H1 (cell line): ENCODE measurements at regions not wholly inside any gene's neighbourhood (a gene's known extent, or its start where the extent isn't known, plus 50 kb on each side); places are given as distances from the start of the nearest gene placed in this dataset.

Experiments used
- CTCF ChIA-PET: fragments of 300-600 bp; sonication (Branson Sonifier 250); formaldehyde crosslinking; loops from one replicate; lab custom pipeline; 2021; ENCODE audit not compliant: partially characterized antibody; lab: Charles Lee
- POLR2A ChIA-PET: fragments of 300-600 bp; sonication (Branson Sonifier 250); formaldehyde crosslinking; loops from one replicate; lab custom pipeline; 2021; ENCODE audit warnings: inconsistent platforms; ENCODE audit not compliant: partially characterized antibody; lab: Charles Lee
- DNase-seq, 2 experiments: peaks; one replicate each; pipeline versions ENCODE4 v3.0.0 to v3.0.0-alpha.2; 2010 to 2022; ENCODE audit warnings: low spot score in 2 of 2, low read depth in 1 of 2, mixed read lengths in 1 of 2
- FAIRE-seq: peaks from 2 replicates; lab custom pipeline; 2011; peaks lifted over from hg19 to GRCh38; lab: Jason Lieb, UNC
- H2AFZ ChIP-seq: 2 replicates; pipeline ENCODE4 v1.8.1; 2012; ENCODE audit warnings: low read length, inconsistent platforms
- H2AK5ac ChIP-seq: 2 replicates; pipeline ENCODE4 v1.6.1; 2013; ENCODE audit warnings: low read depth, low read length
- H2BK120ac ChIP-seq: replicated peaks from 2 replicates; pipeline ENCODE3; 2013; ENCODE audit warnings: low read depth, low read length, inconsistent platforms
- H2BK12ac ChIP-seq: 2 replicates; pipeline ENCODE4 v1.6.1; 2013; ENCODE audit warnings: low read depth, low read length
- H2BK15ac ChIP-seq: 2 replicates; pipeline ENCODE4 v1.6.1; 2013; ENCODE audit warnings: low read length
- H2BK20ac ChIP-seq: 2 replicates; pipeline ENCODE4 v1.6.1; 2013; ENCODE audit warnings: low read length
- H2BK5ac ChIP-seq: 2 replicates; pipeline ENCODE4 v1.6.1; 2013; ENCODE audit warnings: low read depth, low read length
- H3K14ac ChIP-seq: 2 replicates; pipeline ENCODE4 v1.6.1; 2013; ENCODE audit warnings: inconsistent platforms; ENCODE audit not compliant: insufficient read length
- H3K18ac ChIP-seq: 2 replicates; pipeline ENCODE4 v1.6.1; 2013; ENCODE audit warnings: low read length; ENCODE audit errors: extremely low read depth
- H3K23ac ChIP-seq: 2 replicates; pipeline ENCODE4 v1.6.1; 2013; ENCODE audit warnings: inconsistent platforms; ENCODE audit not compliant: insufficient read length
- H3K23me2 ChIP-seq: 2 replicates; pipeline ENCODE4 v1.6.1; 2013; ENCODE audit warnings: low read depth, low read length
- H3K27ac ChIP-seq: 2 replicates; pipeline ENCODE4 v1.6.1; 2011; ENCODE audit warnings: low read depth, low read length, inconsistent platforms
- H3K27me3 ChIP-seq, 4 experiments: replicated peaks in 1 of 4; 1 replicate in 1 of 4; 2 replicates in 3 of 4; pipeline versions ENCODE4 v1.6.1 to v1.8.1; 2011 to 2013; ENCODE audit warnings: low read length in 3 of 4, mild to moderate bottlenecking in 3 of 4, inconsistent platforms in 2 of 4, mixed read lengths in 2 of 4, moderate library complexity in 1 of 4; ENCODE audit not compliant: control insufficient read depth in 3 of 4, insufficient read depth in 3 of 4; ENCODE audit errors: extremely low read depth in 1 of 4
- H3K36me3 ChIP-seq, 4 experiments: 2 replicates each; pipeline versions ENCODE4 v1.6.1 to v1.8.1; 2011 to 2013; ENCODE audit warnings: mild to moderate bottlenecking in 4 of 4, low read length in 3 of 4, moderate library complexity in 2 of 4, control low read depth in 1 of 4, inconsistent platforms in 1 of 4; ENCODE audit not compliant: insufficient read depth in 4 of 4, control insufficient read depth in 2 of 4
- H3K4ac ChIP-seq: replicated peaks from 2 replicates; pipeline ENCODE3; 2013; ENCODE audit warnings: low read length, low read depth, mixed read lengths, inconsistent platforms; ENCODE audit not compliant: insufficient read length
- H3K4me1 ChIP-seq, 4 experiments: replicated peaks in 1 of 4; 1 replicate in 1 of 4; 2 replicates in 3 of 4; pipeline versions ENCODE4 v1.6.1 to v1.8.1; 2011 to 2013; ENCODE audit warnings: low read length in 3 of 4, inconsistent platforms in 2 of 4, mixed read lengths in 1 of 4; ENCODE audit not compliant: insufficient read depth in 4 of 4, control insufficient read depth in 3 of 4
- H3K4me2 ChIP-seq, 2 experiments: 2 replicates each; pipeline versions ENCODE4 v1.6.1 to v1.8.1; 2011 to 2013; ENCODE audit warnings: low read depth in 2 of 2, low read length in 2 of 2, control low read depth in 1 of 2, inconsistent platforms in 1 of 2, mild to moderate bottlenecking in 1 of 2; ENCODE audit not compliant: insufficient read depth in 1 of 2
- H3K4me3 ChIP-seq, 4 experiments: fragments of 200-600, 300-600 bp in 1 of 4; sonication (generic), shearing (Covaris generic), sonication (Bioruptor Twin) in 1 of 4; 2 replicates each; pipeline versions ENCODE4 v1.5.1 to v1.8.1; 2011 to 2016; ENCODE audit warnings: low read length in 4 of 4, low read depth in 3 of 4, control low read depth in 2 of 4, inconsistent platforms in 2 of 4, mild to moderate bottlenecking in 2 of 4, mixed read lengths in 1 of 4, moderate library complexity in 1 of 4; ENCODE audit not compliant: insufficient read depth in 2 of 4; ENCODE audit errors: extremely low read depth in 1 of 4
- H3K56ac ChIP-seq: replicated peaks from 2 replicates; pipeline ENCODE3; 2013; ENCODE audit warnings: low read depth, mild to moderate bottlenecking, mixed read lengths, low read length, inconsistent platforms; ENCODE audit not compliant: insufficient read length
- H3K79me1 ChIP-seq: 2 replicates; pipeline ENCODE4 v1.6.1; 2013; ENCODE audit warnings: low read depth, low read length, control low read depth
- H3K79me2 ChIP-seq, 2 experiments: 2 replicates each; pipeline versions ENCODE4 v1.6.1 to v1.8.1; 2012 to 2013; ENCODE audit warnings: low read length in 2 of 2, mild to moderate bottlenecking in 2 of 2, inconsistent platforms in 1 of 2; ENCODE audit not compliant: insufficient read depth in 2 of 2, control insufficient read depth in 1 of 2
- H3K9ac ChIP-seq, 4 experiments: replicated peaks in 1 of 4; 1 replicate in 1 of 4; 2 replicates in 3 of 4; pipeline versions ENCODE4 v1.6.1 to v1.8.1; 2011 to 2013; ENCODE audit warnings: low read depth in 3 of 4, low read length in 3 of 4, control low read depth in 2 of 4, mild to moderate bottlenecking in 2 of 4, moderate library complexity in 2 of 4, inconsistent platforms in 1 of 4; ENCODE audit errors: extremely low read depth in 1 of 4
- H3K9me3 ChIP-seq, 2 experiments: 2 replicates each; pipeline versions ENCODE4 v1.6.1 to v1.8.1; 2012 to 2013; ENCODE audit warnings: mild to moderate bottlenecking in 2 of 2, moderate library complexity in 2 of 2, control low read depth in 1 of 2, inconsistent platforms in 1 of 2, low read depth in 1 of 2, low read length in 1 of 2, mixed read lengths in 1 of 2; ENCODE audit not compliant: insufficient read depth in 2 of 2
- H4K20me1 ChIP-seq, 2 experiments: replicated peaks in 1 of 2; 2 replicates each; pipeline versions ENCODE3 to v1.8.1; 2011 to 2013; ENCODE audit warnings: inconsistent platforms in 2 of 2, low read length in 2 of 2, mild to moderate bottlenecking in 1 of 2; ENCODE audit not compliant: insufficient read depth in 2 of 2, control insufficient read depth in 1 of 2
- H4K5ac ChIP-seq: 2 replicates; pipeline ENCODE4 v1.6.1; 2013; ENCODE audit warnings: low read length, low read depth, mixed read lengths, inconsistent platforms; ENCODE audit not compliant: insufficient read length
- H4K8ac ChIP-seq: 2 replicates; pipeline ENCODE4 v1.8.0; 2013; ENCODE audit warnings: mild to moderate bottlenecking, moderate library complexity, low read length, inconsistent platforms; ENCODE audit not compliant: insufficient read depth; ENCODE audit errors: extremely low read depth
- H4K91ac ChIP-seq: replicated peaks from 2 replicates; pipeline ENCODE3; 2013; ENCODE audit warnings: low read length, mixed read lengths, inconsistent platforms; ENCODE audit not compliant: insufficient read length
- CTBP2 ChIP-seq: IDR thresholded peaks from 2 replicates; pipeline ENCODE4 v1.7.0; 2011; ENCODE audit warnings: borderline replicate concordance, mild to moderate bottlenecking, moderate library complexity, mixed read lengths, low read length; ENCODE audit not compliant: insufficient read depth, insufficient read length
- ZNF274 ChIP-seq: IDR thresholded peaks from 2 replicates; pipeline ENCODE4 v1.7.0; 2012; ENCODE audit warnings: low read length, borderline replicate concordance; ENCODE audit errors: extremely low read depth
- WGBS, 2 experiments: shearing (Covaris generic) in 1 of 2; methylation state at CpG; one replicate each; pipeline versions ENCODE4 v1.1.6 to v1.1.7; 2013 to 2015; ENCODE audit warnings: low lambda C conversion rate in 2 of 2, mixed read lengths in 2 of 2, inconsistent platforms in 1 of 2, low coverage in 1 of 2, missing lambda C conversion rate in 1 of 2; ENCODE audit not compliant: insufficient replicate concordance in 2 of 2, insufficient coverage in 1 of 2, insufficient read length in 1 of 2; ENCODE audit errors: extremely low coverage in 1 of 2, missing lambda C conversion rate in 1 of 2; 5-methylcytosine and 5-hydroxymethylcytosine counted together

- no peak for TF ChIP-seq ZNF274
- no peak for TF ChIP-seq CTBP2
- no peak overlapping the region for H3K18ac ChIP-seq
- no peak overlapping the region for H3K4me2 ChIP-seq
- no peaks in the 10 kb centered on the region for H3K27me3 ChIP-seq
- H2BK120ac ChIP-seq, result no peak overlapping the region
- FAIRE-seq, result no peak
- H4K91ac ChIP-seq, result no peak overlapping the region
- H3K4ac ChIP-seq, result no peak overlapping the region
- no peak overlapping the region for H3K56ac ChIP-seq
- no peak overlapping the region for H3K23ac ChIP-seq
- no peak overlapping the region for H3K14ac ChIP-seq
- no peaks in the 10 kb centered on the region for H3K79me2 ChIP-seq
- no peak overlapping the region for H2BK12ac ChIP-seq
- CTCF ChIA-PET, result interaction anchor here (0.6 to 1.5 kb wide), 5 partner anchors 9 to 783 kb away, joined by 3 read pairs; no protein-coding TSS in a partner anchor
- H2BK20ac ChIP-seq, result no peak overlapping the region
- no peak overlapping the region for H2BK15ac ChIP-seq
- H2BK5ac ChIP-seq, result no peak overlapping the region
- POLR2A ChIA-PET, result no interaction called here
- H3K9me3 ChIP-seq, result no peaks in the 10 kb centered on the region
- H3K27ac ChIP-seq, result no peak overlapping the region
- H3K36me3 ChIP-seq, result no peaks in the 10 kb centered on the region
- H3K79me1 ChIP-seq, result no peaks in the 10 kb centered on the region
- no peak overlapping the region for H3K9ac ChIP-seq
- no peak overlapping the region for H2AK5ac ChIP-seq
- no peak overlapping the region for H3K4me3 ChIP-seq
- no peak overlapping the region for H4K5ac ChIP-seq
- H2AFZ ChIP-seq, result no peak overlapping the region
- H4K20me1 ChIP-seq, result no peaks in the 10 kb centered on the region
- WGBS, 2 experiments, result 88% methylated on average over 5 of the region's 5 CpGs; no CpG with 5 or more reads in 1 of the 2 experiments
- H4K8ac ChIP-seq, result no peak overlapping the region
- H3K4me1 ChIP-seq, result no peaks in the 10 kb centered on the region
- H3K23me2 ChIP-seq, result no peaks in the 10 kb centered on the region
- DNase-seq, result no peak
Measured at GRCh38 chr6:155980014-155980767, 524.6 kb upstream of the NOX3 start.
